Ishikawa (cell line): ENCODE measurements at regions not wholly inside any gene's neighbourhood (a gene's known extent, or its start where the extent isn't known, plus 50 kb on each side); places are given as distances from the start of the nearest gene placed in this dataset.

Source experiments
- CEBPB ChIP-seq: IDR thresholded peaks from 2 replicates; pipeline ENCODE4 v1.6.1; 2012
- CREB1 ChIP-seq: IDR thresholded peaks from 2 replicates; pipeline ENCODE4 v1.6.1; 2012; ENCODE audit warnings: low read depth
- EGR1 ChIP-seq: IDR thresholded peaks from 2 replicates; pipeline ENCODE4 v1.6.1; 2012
- EP300 ChIP-seq: IDR thresholded peaks from 2 replicates; pipeline ENCODE4 v1.6.1; 2012; ENCODE audit warnings: borderline replicate concordance
- FOXM1 ChIP-seq: IDR thresholded peaks from 2 replicates; pipeline ENCODE4 v1.6.1; 2012; ENCODE audit warnings: low read depth, borderline replicate concordance
- NFIC ChIP-seq: IDR thresholded peaks from 2 replicates; pipeline ENCODE4 v1.6.1; 2012
- RAD21 ChIP-seq: IDR thresholded peaks from 2 replicates; pipeline ENCODE4 v1.6.1; 2012; ENCODE audit warnings: low read depth
- REST ChIP-seq: IDR thresholded peaks from 2 replicates; pipeline ENCODE4 v1.6.1; 2012; ENCODE audit warnings: low read depth, mild to moderate bottlenecking
- TAF1 ChIP-seq: IDR thresholded peaks from 2 replicates; pipeline ENCODE4 v1.6.1; 2012; ENCODE audit warnings: low read depth, mild to moderate bottlenecking
- TCF12 ChIP-seq: IDR thresholded peaks from 2 replicates; pipeline ENCODE4 v1.6.1; 2012; ENCODE audit warnings: low read depth
- TEAD4 ChIP-seq: IDR thresholded peaks from 2 replicates; pipeline ENCODE4 v1.6.1; 2012
- YY1 ChIP-seq: IDR thresholded peaks from 2 replicates; pipeline ENCODE4 v1.6.1; 2012; ENCODE audit warnings: low read depth
- ZBTB7A ChIP-seq: IDR thresholded peaks from 2 replicates; pipeline ENCODE4 v1.6.1; 2012; ENCODE audit warnings: low read depth
- TF ChIP-seq, protein P1 (sequence below): IDR thresholded peaks from 2 replicates; pipeline ENCODE4 v1.6.1; 2012
- TF ChIP-seq, protein P2 (sequence below): IDR thresholded peaks from 2 replicates; pipeline ENCODE4 v1.6.1; 2012

DNA sequence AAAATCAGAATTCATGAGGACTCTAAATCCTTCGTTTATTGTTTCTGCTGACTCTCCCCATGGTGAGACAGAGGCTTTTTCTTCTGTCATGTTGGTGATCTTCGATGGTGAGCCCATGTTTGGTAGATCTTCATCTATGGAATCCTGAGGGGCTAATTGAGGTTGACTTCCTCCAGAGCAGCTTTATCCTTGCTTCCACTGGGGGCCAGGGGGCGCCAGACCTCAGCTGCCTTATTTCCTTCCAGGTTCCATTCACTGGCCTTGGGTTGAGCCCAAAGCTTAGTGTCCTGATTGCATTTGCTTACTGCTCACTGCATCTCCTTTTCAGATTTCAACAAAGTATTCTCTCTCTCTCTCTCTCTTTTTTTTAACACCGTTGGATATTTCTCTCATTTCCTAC, 80.7 kb downstream of the GCC1 start:
- TF ChIP-seq TEAD4 = no peak
- peak; percentile 33; the same call in 1 of the 2 replicates for TF ChIP-seq RAD21
- TF ChIP-seq EGR1 = no peak
- no peak for TF ChIP-seq TCF12
- TF ChIP-seq, protein P1, sequence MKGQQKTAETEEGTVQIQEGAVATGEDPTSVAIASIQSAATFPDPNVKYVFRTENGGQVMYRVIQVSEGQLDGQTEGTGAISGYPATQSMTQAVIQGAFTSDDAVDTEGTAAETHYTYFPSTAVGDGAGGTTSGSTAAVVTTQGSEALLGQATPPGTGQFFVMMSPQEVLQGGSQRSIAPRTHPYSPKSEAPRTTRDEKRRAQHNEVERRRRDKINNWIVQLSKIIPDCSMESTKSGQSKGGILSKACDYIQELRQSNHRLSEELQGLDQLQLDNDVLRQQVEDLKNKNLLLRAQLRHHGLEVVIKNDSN = no peak
- no peak for TF ChIP-seq FOXM1

DNA sequence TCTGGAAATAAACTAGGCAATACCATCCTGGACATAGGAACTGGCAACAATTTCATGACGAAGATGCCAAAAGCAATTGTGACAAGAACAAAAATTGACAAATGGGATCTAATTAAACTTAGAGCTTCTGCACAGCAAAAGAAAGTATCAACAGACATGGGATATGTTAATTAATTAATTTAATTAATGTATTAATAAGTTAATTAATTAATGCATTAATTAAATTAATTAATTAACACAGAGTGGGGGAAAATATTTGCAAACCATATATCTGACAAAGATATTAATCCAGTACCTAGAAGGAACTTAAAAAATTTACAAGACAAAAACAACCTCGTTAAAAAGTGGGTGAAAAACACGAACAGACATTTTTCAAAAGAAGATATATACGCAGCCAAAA, 83.6 kb downstream of the GCC1 start:
- TF ChIP-seq, protein P1 = no peak
- TF ChIP-seq TEAD4 (no peak), RAD21 (no peak), TAF1 (no peak), YY1 (no peak), FOXM1 (no peak), EGR1 (no peak), TCF12 (no peak), REST (no peak), EP300 (no peak)
- TF ChIP-seq, protein P2, sequence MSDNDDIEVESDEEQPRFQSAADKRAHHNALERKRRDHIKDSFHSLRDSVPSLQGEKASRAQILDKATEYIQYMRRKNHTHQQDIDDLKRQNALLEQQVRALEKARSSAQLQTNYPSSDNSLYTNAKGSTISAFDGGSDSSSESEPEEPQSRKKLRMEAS = no peak

GRCh38 chr7:127487381-127487780, 94.9 kb upstream of the ZNF800 start:
- TF ChIP-seq TAF1 (no peak), FOXM1 (no peak)
- TF ChIP-seq, protein P2 = no peak
- TF ChIP-seq, protein P1 = no peak

GRCh38 chr7:127486654-127487053, 94.1 kb upstream of the ZNF800 start:
- TF ChIP-seq FOXM1 (no peak), CEBPB (no peak), TEAD4 (no peak), CREB1 (no peak), EGR1 (no peak), TAF1 (no peak), EP300 (no peak), ZBTB7A (no peak), NFIC (no peak), REST (no peak), TCF12 (no peak), YY1 (no peak), RAD21 (no peak)
- TF ChIP-seq, protein P2 = no peak
- TF ChIP-seq, protein P1 = no peak

DNA sequence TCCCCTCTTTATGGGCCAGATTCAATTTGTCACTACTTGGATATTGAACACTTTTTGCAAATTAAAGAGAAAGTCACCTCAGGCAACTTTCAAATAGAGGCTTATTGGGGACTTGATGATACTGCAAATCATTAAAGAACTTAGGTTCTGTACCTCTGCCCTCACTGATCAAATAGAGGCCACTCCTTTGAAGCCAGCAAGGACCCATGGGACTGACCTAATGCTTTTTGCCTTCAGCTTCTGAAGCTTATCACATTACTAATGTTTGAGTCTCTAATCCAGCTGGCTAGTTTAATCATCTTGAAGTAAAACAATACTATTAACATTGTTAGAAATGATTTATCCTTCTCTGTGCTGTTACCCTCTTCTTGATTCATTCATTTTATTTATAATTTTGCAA, 93.0 kb upstream of the ZNF800 start:
- TF ChIP-seq FOXM1 = no peak
- no peak for TF ChIP-seq TEAD4
- no peak for TF ChIP-seq RAD21
- TF ChIP-seq, protein P2 = no peak
- TF ChIP-seq, protein P1 = no peak
- TF ChIP-seq NFIC = no peak
- no peak for TF ChIP-seq CEBPB
- TF ChIP-seq YY1 = no peak
- no peak for TF ChIP-seq EGR1
- no peak for TF ChIP-seq ZBTB7A
- no peak for TF ChIP-seq TCF12
- no peak for TF ChIP-seq REST
- no peak for TF ChIP-seq EP300
- no peak for TF ChIP-seq CREB1
- no peak for TF ChIP-seq TAF1
